ENCODE measurements at regions not wholly inside any gene's neighbourhood (a gene's known extent, or its start where the extent isn't known, plus 50 kb on each side); places are given as distances from the start of the nearest gene placed in this dataset.

DNA sequence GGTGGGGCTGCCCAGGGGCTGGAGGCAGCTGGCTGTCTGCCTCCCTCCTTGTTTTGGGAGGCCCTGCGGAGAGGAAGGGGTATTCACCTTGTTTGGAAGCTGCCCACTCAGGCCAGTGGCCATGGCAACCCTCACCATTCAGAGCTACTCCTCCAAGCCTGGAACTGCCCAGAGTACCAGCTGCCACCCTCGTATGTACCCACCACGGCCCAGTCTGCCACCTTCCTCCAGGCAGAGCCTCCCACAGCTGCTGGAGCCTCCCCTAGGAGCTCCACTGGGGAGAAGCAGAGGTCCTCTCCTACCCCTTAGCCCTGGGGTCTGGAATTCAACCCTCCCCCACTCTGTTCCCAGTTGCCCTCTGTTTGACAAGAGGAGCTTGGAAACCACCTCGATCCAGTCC, 90.7 kb downstream of the AXIN2 start:
- DNase-seq (ENCODE audit: extremely low spot score, unreplicated experiment): no peak
- no peaks in the 10 kb centered on the region for H3K36me3 Mint-ChIP-seq (ENCODE audit: unreplicated experiment)
- H3K4me3 Mint-ChIP-seq (ENCODE audit: unreplicated experiment): no peak overlapping the region
- H3K4me1 Mint-ChIP-seq (ENCODE audit: unreplicated experiment): no peaks in the 10 kb centered on the region
- TF ChIP-seq, protein P1, sequence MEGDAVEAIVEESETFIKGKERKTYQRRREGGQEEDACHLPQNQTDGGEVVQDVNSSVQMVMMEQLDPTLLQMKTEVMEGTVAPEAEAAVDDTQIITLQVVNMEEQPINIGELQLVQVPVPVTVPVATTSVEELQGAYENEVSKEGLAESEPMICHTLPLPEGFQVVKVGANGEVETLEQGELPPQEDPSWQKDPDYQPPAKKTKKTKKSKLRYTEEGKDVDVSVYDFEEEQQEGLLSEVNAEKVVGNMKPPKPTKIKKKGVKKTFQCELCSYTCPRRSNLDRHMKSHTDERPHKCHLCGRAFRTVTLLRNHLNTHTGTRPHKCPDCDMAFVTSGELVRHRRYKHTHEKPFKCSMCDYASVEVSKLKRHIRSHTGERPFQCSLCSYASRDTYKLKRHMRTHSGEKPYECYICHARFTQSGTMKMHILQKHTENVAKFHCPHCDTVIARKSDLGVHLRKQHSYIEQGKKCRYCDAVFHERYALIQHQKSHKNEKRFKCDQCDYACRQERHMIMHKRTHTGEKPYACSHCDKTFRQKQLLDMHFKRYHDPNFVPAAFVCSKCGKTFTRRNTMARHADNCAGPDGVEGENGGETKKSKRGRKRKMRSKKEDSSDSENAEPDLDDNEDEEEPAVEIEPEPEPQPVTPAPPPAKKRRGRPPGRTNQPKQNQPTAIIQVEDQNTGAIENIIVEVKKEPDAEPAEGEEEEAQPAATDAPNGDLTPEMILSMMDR (IDR thresholded peaks at IDR 0.05): no peak
- H3K27me3 Mint-ChIP-seq (ENCODE audit: unreplicated experiment): peaks cover 45% of the 10 kb centered on the region
- peaks cover 6% of the 10 kb centered on the region for H3K9me3 Mint-ChIP-seq (ENCODE audit: unreplicated experiment)
- no peak overlapping the region for H3K27ac Mint-ChIP-seq (ENCODE audit: unreplicated experiment)

DNA sequence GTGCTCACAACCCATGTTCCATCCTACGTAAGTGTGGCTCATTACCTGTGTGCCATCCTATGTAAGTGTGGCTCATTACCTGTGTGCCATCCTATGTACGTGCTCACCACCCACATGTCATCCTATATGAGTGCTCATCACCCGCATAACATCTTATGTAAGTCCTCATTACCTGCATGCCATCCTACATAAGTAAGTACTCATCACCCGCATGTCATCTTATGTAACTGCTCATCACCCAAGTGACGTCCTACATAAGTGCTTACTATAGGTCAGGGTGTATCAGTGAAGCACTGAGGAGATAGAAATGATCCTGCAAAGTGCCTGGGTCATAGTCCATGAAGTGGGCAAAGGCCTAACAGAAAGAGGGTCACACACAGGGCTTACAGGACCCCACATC, 93.1 kb downstream of the AXIN2 start:
- no peaks in the 10 kb centered on the region for H3K36me3 Mint-ChIP-seq (ENCODE audit: unreplicated experiment)
- no peak overlapping the region for H3K4me3 Mint-ChIP-seq (ENCODE audit: unreplicated experiment)
- H3K27me3 Mint-ChIP-seq (ENCODE audit: unreplicated experiment): peaks cover 27% of the 10 kb centered on the region
- no peak for DNase-seq (ENCODE audit: extremely low spot score, unreplicated experiment)
- TF ChIP-seq, protein P1 (IDR thresholded peaks at IDR 0.05): no peak
- H3K4me1 Mint-ChIP-seq (ENCODE audit: unreplicated experiment): no peaks in the 10 kb centered on the region
- H3K9me3 Mint-ChIP-seq (ENCODE audit: unreplicated experiment): no peaks in the 10 kb centered on the region
- no peak overlapping the region for H3K27ac Mint-ChIP-seq (ENCODE audit: unreplicated experiment)

DNA sequence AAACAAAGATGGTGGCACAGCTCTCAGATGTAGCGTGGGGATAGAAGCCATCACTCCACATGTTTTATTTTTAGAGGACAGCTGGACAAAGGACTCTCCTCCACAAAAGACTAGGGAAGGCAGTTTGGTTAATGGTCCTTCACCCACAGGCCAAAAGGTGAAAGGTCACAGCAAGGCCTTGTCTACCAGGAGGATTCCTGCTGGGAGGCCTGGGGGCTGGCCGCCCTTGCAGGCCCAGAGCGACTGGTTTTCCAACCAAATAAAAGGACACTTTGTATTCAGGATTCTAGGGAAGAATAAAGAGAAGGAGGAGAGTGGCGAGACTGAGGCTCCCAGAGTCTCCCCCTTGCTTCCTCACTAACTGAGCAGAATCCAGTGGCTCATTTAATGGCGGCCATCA, 94.3 kb downstream of the AXIN2 start:
- Mint-ChIP-seq H3K4me3 (ENCODE audit: unreplicated experiment) (no peak overlapping the region), H3K36me3 (ENCODE audit: unreplicated experiment) (no peaks in the 10 kb centered on the region), H3K27me3 (ENCODE audit: unreplicated experiment) (peaks cover 21% of the 10 kb centered on the region), H3K27ac (ENCODE audit: unreplicated experiment) (no peak overlapping the region), H3K4me1 (ENCODE audit: unreplicated experiment) (no peaks in the 10 kb centered on the region), H3K9me3 (ENCODE audit: unreplicated experiment) (peaks cover 5% of the 10 kb centered on the region)
- DNase-seq (ENCODE audit: extremely low spot score, unreplicated experiment): no peak
- TF ChIP-seq, protein P1 (IDR thresholded peaks at IDR 0.05): no peak

DNA sequence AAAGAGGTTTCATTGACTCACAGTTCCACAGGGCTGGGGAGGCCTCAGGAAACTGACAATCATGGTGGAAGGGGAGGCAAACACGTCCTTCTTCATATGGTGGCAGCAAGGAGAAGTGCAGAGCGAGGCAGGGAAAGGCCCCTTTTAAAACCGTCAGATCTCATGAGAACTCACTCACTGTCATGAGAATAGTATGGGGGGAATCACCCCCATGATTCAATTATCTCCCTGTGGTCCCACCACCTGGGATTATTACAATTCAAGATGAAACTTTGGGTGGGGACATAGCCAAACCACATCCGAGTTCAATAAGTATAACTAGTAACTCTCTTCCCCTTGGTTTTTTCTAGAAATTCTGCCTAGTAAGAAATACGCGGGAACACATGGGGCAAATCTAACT, 94.9 kb downstream of the AXIN2 start:
- TF ChIP-seq, protein P1 (IDR thresholded peaks at IDR 0.05): no peak
- Mint-ChIP-seq H3K27ac (ENCODE audit: unreplicated experiment) (no peak overlapping the region), H3K4me3 (ENCODE audit: unreplicated experiment) (no peak overlapping the region), H3K36me3 (ENCODE audit: unreplicated experiment) (no peaks in the 10 kb centered on the region), H3K27me3 (ENCODE audit: unreplicated experiment) (peaks cover 22% of the 10 kb centered on the region), H3K9me3 (ENCODE audit: unreplicated experiment) (peaks cover 9% of the 10 kb centered on the region), H3K4me1 (ENCODE audit: unreplicated experiment) (no peaks in the 10 kb centered on the region)
- no peak for DNase-seq (ENCODE audit: extremely low spot score, unreplicated experiment)

DNA sequence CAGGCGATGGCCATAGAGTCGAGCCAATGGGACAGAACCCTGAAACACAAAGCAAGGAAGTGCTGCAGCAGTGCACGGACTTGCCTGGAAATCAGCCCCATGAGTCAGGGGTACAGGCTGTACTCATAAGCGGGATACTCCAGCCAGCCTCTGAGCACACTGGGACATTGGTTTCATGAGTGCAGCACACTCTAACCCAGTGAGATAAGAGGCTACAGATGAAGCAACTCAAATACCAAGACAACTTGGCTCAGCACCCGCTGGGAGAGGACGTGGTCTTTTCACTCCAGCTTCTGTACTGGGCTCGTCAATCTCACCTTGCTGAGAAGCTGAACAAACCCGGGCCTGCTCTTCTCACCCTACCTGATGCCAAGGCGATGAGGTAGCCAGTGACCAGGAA, 98.2 kb downstream of the AXIN2 start:
- TF ChIP-seq, protein P1 (IDR thresholded peaks at IDR 0.05): no peak
- Mint-ChIP-seq H3K4me1 (ENCODE audit: unreplicated experiment) (no peaks in the 10 kb centered on the region), H3K27ac (ENCODE audit: unreplicated experiment) (no peak overlapping the region), H3K27me3 (ENCODE audit: unreplicated experiment) (peaks cover 35% of the 10 kb centered on the region), H3K4me3 (ENCODE audit: unreplicated experiment) (no peak overlapping the region), H3K36me3 (ENCODE audit: unreplicated experiment) (no peaks in the 10 kb centered on the region), H3K9me3 (ENCODE audit: unreplicated experiment) (peaks cover 9% of the 10 kb centered on the region)
- no peak for DNase-seq (ENCODE audit: extremely low spot score, unreplicated experiment)
